ENCODE measurements at regions not wholly inside any gene's neighbourhood (a gene's known extent, or its start where the extent isn't known, plus 50 kb on each side); places are given as distances from the start of the nearest gene placed in this dataset.

GRCh38 chrX:138769918-138770317, 58.4 kb upstream of the FGF13 start:
- TF ChIP-seq EZH2phosphoT487 (IDR thresholded peaks at IDR 0.05; ENCODE audit: insufficient read depth, low read depth) (no peak), EZH2 (IDR thresholded peaks at IDR 0.05; ENCODE audit: insufficient read depth, poor library complexity, severe bottlenecking) (no peak)
